Endodermal cell (in vitro differentiated cells): ENCODE measurements at regions not wholly inside any gene's neighbourhood (a gene's known extent, or its start where the extent isn't known, plus 50 kb on each side); places are given as distances from the start of the nearest gene placed in this dataset.

Experiments used
- DNase-seq: peaks from one replicate; pipeline ENCODE4 v3.0.0-alpha.2; 2017
- H3K27ac ChIP-seq: 2 replicates; pipeline ENCODE4 v1.5.1; 2013; ENCODE audit warnings: mild to moderate bottlenecking, low read depth, low read length, moderate library complexity
- H3K27me3 ChIP-seq: 2 replicates; pipeline ENCODE4 v1.6.1; 2013; ENCODE audit warnings: mild to moderate bottlenecking, low read length, moderate library complexity; ENCODE audit not compliant: insufficient read depth, control insufficient read depth, poor library complexity, severe bottlenecking
- H3K36me3 ChIP-seq: 2 replicates; pipeline ENCODE4 v1.7.0; 2013; ENCODE audit warnings: mild to moderate bottlenecking, low read length, moderate library complexity; ENCODE audit not compliant: control insufficient read depth, insufficient read depth
- H3K4me1 ChIP-seq: one replicate; pipeline ENCODE4 v1.7.0; 2013; ENCODE audit warnings: low read length; ENCODE audit not compliant: control insufficient read depth, insufficient read depth
- H3K4me3 ChIP-seq: 2 replicates; pipeline ENCODE4 v1.5.1; 2013; ENCODE audit warnings: mild to moderate bottlenecking, low read length, moderate library complexity
- H3K9ac ChIP-seq: 2 replicates; pipeline ENCODE4 v1.6.1; 2013; ENCODE audit warnings: mild to moderate bottlenecking, low read length, moderate library complexity; ENCODE audit not compliant: poor library complexity, severe bottlenecking; ENCODE audit errors: extremely low read depth
- H3K9me3 ChIP-seq: 2 replicates; pipeline ENCODE4 v1.6.1; 2013; ENCODE audit warnings: mild to moderate bottlenecking, low read length, moderate library complexity; ENCODE audit not compliant: control insufficient read depth
- H3K27ac Mint-ChIP-seq: 2 replicates; pipeline ENCODE4 v1.8.0; 2020; ENCODE audit warnings: mixed read lengths
- H3K27me3 Mint-ChIP-seq: 2 replicates; pipeline ENCODE4 v1.8.0; 2021; ENCODE audit warnings: mild to moderate bottlenecking, mixed read lengths; ENCODE audit not compliant: insufficient read depth
- H3K36me3 Mint-ChIP-seq: 2 replicates; pipeline ENCODE4 v1.8.0; 2020; ENCODE audit warnings: low read depth, mixed read lengths
- H3K4me1 Mint-ChIP-seq: 2 replicates; pipeline ENCODE4 v1.8.0; 2020; ENCODE audit warnings: mixed read lengths
- H3K4me3 Mint-ChIP-seq: 2 replicates; pipeline ENCODE4 v1.8.0; 2020; ENCODE audit warnings: mild to moderate bottlenecking, moderate library complexity, mixed read lengths
- H3K9me3 Mint-ChIP-seq: 2 replicates; pipeline ENCODE4 v1.8.0; 2020; ENCODE audit warnings: mild to moderate bottlenecking, mixed read lengths
- CTCF ChIP-seq: fragments of 200-600 bp; sonication (generic); conservative IDR thresholded peaks from 2 replicates; pipeline ENCODE4 v1.5.0; 2021; ENCODE audit warnings: antibody characterized with exemption, mild to moderate bottlenecking
- WGBS, 2 experiments: methylation state at CpG; one replicate each; pipeline versions ENCODE4 v1.1.5 to v1.1.7; 2013; ENCODE audit warnings: missing lambda C conversion rate in 2 of 2, mixed read lengths in 1 of 2; ENCODE audit not compliant: insufficient coverage in 1 of 2, insufficient read length in 1 of 2; 5-methylcytosine and 5-hydroxymethylcytosine counted together

- Histone ChIP-seq H3K27ac (no peak overlapping the region), H3K4me3 (no peak overlapping the region), H3K9me3 (no peaks in the 10 kb centered on the region), H3K36me3 (no peaks in the 10 kb centered on the region), H3K9ac (no peak overlapping the region), H3K27me3 (no peaks in the 10 kb centered on the region), H3K4me1 (peaks cover 5% of the 10 kb centered on the region)
- no peaks in the 10 kb centered on the region for H3K9me3 Mint-ChIP-seq
- peaks cover 4% of the 10 kb centered on the region for H3K4me1 Mint-ChIP-seq
- H3K4me3 Mint-ChIP-seq = no peak overlapping the region
- H3K36me3 Mint-ChIP-seq = no peaks in the 10 kb centered on the region
- DNase-seq = no peak
- H3K27ac Mint-ChIP-seq = no peak overlapping the region
- 87 to 100% methylated on average over 3 of the region's 3 CpGs for WGBS, 2 experiments
- no peak for TF ChIP-seq CTCF
- no peaks in the 10 kb centered on the region for H3K27me3 Mint-ChIP-seq
Observed at GRCh38 chr2:6065703-6066102, 373.5 kb downstream of the SOX11 start.

- DNase-seq = no peak
- no peaks in the 10 kb centered on the region for H3K9me3 ChIP-seq
- H3K4me3 ChIP-seq = no peak overlapping the region
- H3K27ac ChIP-seq = no peak overlapping the region
- Mint-ChIP-seq H3K27me3 (no peaks in the 10 kb centered on the region), H3K4me1 (peaks cover 3% of the 10 kb centered on the region), H3K36me3 (no peaks in the 10 kb centered on the region), H3K9me3 (no peaks in the 10 kb centered on the region), H3K27ac (no peak overlapping the region), H3K4me3 (no peak overlapping the region)
- 72 to 75% methylated on average over 4 to 6 of the region's 6 CpGs for WGBS, 2 experiments
- H3K36me3 ChIP-seq = no peaks in the 10 kb centered on the region
- H3K27me3 ChIP-seq = no peaks in the 10 kb centered on the region
- no peak overlapping the region for H3K9ac ChIP-seq
- TF ChIP-seq CTCF = no peak
- H3K4me1 ChIP-seq = peaks cover 4% of the 10 kb centered on the region
Observed at GRCh38 chr2:6067089-6067488, 374.9 kb downstream of the SOX11 start.

GRCh38 chr2:6067806-6068205 lies 375.6 kb downstream of the SOX11 start:
- no peaks in the 10 kb centered on the region for H3K36me3 ChIP-seq
- no peak for TF ChIP-seq CTCF
- H3K27me3 ChIP-seq = no peaks in the 10 kb centered on the region
- H3K27me3 Mint-ChIP-seq = no peaks in the 10 kb centered on the region
- no peaks in the 10 kb centered on the region for H3K36me3 Mint-ChIP-seq
- no peak overlapping the region for H3K27ac ChIP-seq
- H3K9ac ChIP-seq = no peak overlapping the region
- no peak overlapping the region for H3K4me3 Mint-ChIP-seq
- no peak overlapping the region for H3K27ac Mint-ChIP-seq
- DNase-seq = no peak
- no peaks in the 10 kb centered on the region for H3K9me3 Mint-ChIP-seq
- peaks cover 7% of the 10 kb centered on the region for H3K4me1 Mint-ChIP-seq
- peaks cover 7% of the 10 kb centered on the region for H3K4me1 ChIP-seq
- no peak overlapping the region for H3K4me3 ChIP-seq
- no peaks in the 10 kb centered on the region for H3K9me3 ChIP-seq
